ENCODE measurements at regions not wholly inside any gene's neighbourhood (a gene's known extent, or its start where the extent isn't known, plus 50 kb on each side); places are given as distances from the start of the nearest gene placed in this dataset.
"Not testable (repeated sequence)": the region's sequence is repeated elsewhere in the genome, so short reads cannot be mapped to it uniquely, and the experiment has no call there.

DNA sequence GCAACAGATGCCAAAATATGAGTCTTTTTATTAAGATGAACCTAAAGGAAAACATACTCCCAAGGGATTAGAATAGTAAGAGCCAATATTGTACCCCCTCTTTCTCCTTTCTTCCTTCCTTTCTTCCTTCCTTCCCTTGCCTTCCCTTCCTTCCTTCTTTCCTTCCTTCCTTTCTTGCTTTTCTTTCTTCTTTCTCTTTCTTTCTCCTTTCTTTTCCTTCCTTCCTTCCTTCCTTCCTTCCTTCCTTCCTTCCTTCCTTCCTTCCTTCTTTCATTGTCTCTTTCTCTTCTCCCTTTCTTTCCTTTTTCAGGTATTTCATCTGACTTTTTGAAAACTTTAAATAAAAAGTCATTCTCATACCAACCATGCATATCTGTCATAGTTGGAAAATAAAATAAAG is 892.5 kb downstream of the LRFN5 start:
- POLR2A ChIA-PET, result no interaction called here
- FAIRE-seq, result no peak
- no peak for DNase-seq (ENCODE audit: low read depth in 1 of 2, low spot score in 1 of 2)
- Histone ChIP-seq H3K4me3 (no peak overlapping the region), H3K4me2 (no peak overlapping the region), H3K4me1 (no peaks in the 10 kb centered on the region), H3K9me3 (no peaks in the 10 kb centered on the region), H3K27ac (no peak overlapping the region)
- no peak for TF ChIP-seq HOXA7 (CRISPR knock-in tag; IDR thresholded peaks at IDR 0.05)
- ATAC-seq, result no peak
- CTCF ChIA-PET, result no interaction called here

DNA sequence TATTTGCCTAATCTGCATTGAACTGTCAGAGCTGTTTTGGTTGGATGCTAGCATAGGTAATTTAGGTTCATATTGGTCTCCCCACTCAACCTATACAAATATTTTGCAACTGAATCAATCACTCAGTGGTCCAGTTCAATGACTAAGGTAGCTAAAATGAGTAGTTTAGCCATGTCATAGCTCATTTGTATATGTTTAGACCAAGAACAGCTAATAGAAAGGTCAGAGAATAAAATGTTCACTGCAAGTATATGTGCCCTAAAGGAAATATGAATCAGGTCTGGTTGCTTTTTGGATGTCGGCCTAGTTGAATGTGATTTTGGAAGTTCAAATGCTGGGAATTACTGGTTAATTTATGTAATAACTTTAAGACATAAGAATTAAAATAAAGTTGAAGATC is 883.9 kb downstream of the LRFN5 start:
- no peak overlapping the region for H3K4me2 ChIP-seq

DNA sequence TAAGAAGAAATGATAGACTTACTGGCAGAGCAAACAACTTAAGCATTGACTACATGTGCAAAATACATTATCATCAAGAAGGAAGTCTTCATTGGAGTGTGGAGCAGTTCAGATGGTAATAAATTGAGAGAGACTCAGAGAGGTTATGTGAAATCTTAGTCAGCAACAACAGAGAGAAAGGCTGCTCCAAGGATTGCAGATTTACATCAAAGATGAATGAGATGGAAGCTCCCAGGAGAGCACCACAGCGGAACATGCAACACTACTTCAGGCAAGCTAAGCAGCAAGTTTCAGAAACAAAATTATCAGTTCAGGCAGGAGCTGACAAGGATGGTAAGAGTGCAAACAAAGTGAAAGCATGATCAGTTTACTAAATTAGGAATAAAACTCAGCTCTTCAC is 882.3 kb downstream of the LRFN5 start:
- H3K4me1 ChIP-seq, result no peaks in the 10 kb centered on the region
- DNase-seq (ENCODE audit: low read depth in 1 of 2, low spot score in 1 of 2) (no peak), FAIRE-seq (no peak), ATAC-seq (no peak)
- H3K4me3 ChIP-seq, result no peak overlapping the region
- no peak overlapping the region for H3K27ac ChIP-seq
- no peaks in the 10 kb centered on the region for H3K9me3 ChIP-seq
- 58% methylated on average over 1 of the region's 1 CpG for WGBS (ENCODE audit: missing lambda C conversion rate)
- POLR2A ChIA-PET, result no interaction called here
- CTCF ChIA-PET, result no interaction called here
- no peak overlapping the region for H3K4me2 ChIP-seq
- TF ChIP-seq CHD2 (IDR thresholded peaks at IDR 0.05; ENCODE audit: low read length, partially characterized antibody) (no peak), HEYL (CRISPR knock-in tag; IDR thresholded peaks at IDR 0.05) (no peak), FOSL2 (IDR thresholded peaks at IDR 0.05) (no peak), FOSL2 (CRISPR knock-in tag; IDR thresholded peaks at IDR 0.05) (no peak), SMC3 (IDR thresholded peaks at IDR 0.05) (no peak), REST (IDR thresholded peaks at IDR 0.05) (no peak), NFE2L2 (conservative IDR thresholded peaks at IDR 0.05; ENCODE audit: low read length) (no peak), KDM1A (IDR thresholded peaks at IDR 0.05; ENCODE audit: low read depth) (no peak), RCOR1 (IDR thresholded peaks at IDR 0.05; ENCODE audit: low read depth, low read length) (no peak), ELK1 (IDR thresholded peaks at IDR 0.05; ENCODE audit: low read depth, low read length) (no peak), TP53 (CRISPR knock-in tag; IDR thresholded peaks at IDR 0.05) (no peak), KDM5A (IDR thresholded peaks at IDR 0.05) (no peak), CEBPB (IDR thresholded peaks at IDR 0.05) (no peak)

More for the DNA sequence above, 883.9 kb downstream of the LRFN5 start:
- CTCF ChIA-PET, result no interaction called here
- 54% methylated on average over 1 of the region's 1 CpG for WGBS (ENCODE audit: missing lambda C conversion rate)
- POLR2A ChIA-PET, result no interaction called here
- no peak for DNase-seq (ENCODE audit: low read depth in 1 of 2, low spot score in 1 of 2)
- Histone ChIP-seq H3K4me1 (no peaks in the 10 kb centered on the region), H3K4me3 (no peak overlapping the region), H3K9me3 (no peaks in the 10 kb centered on the region), H3K27ac (no peak overlapping the region)
- FAIRE-seq, result no peak
- TF ChIP-seq FOSL2 (IDR thresholded peaks at IDR 0.05) (no peak), FOSL2 (CRISPR knock-in tag; IDR thresholded peaks at IDR 0.05) (no peak), HEYL (CRISPR knock-in tag; IDR thresholded peaks at IDR 0.05) (no peak), NPAS2 (CRISPR knock-in tag; IDR thresholded peaks at IDR 0.05; ENCODE audit: borderline replicate concordance) (no peak), NFE2L2 (conservative IDR thresholded peaks at IDR 0.05; ENCODE audit: low read length) (no peak), JUNB (IDR thresholded peaks at IDR 0.05) (no peak), RCOR1 (IDR thresholded peaks at IDR 0.05; ENCODE audit: low read depth, low read length) (no peak), MYC (IDR thresholded peaks at IDR 0.05; ENCODE audit: borderline replicate concordance, low read length) (no peak), EHF (CRISPR knock-in tag; IDR thresholded peaks at IDR 0.05) (no peak), RFX5 (IDR thresholded peaks at IDR 0.05) (no peak), REST (IDR thresholded peaks at IDR 0.05) (no peak), HOXB13 (CRISPR knock-in tag; IDR thresholded peaks at IDR 0.05; ENCODE audit: low read depth) (no peak), FOXS1 (CRISPR knock-in tag; IDR thresholded peaks at IDR 0.05) (no peak), BHLHE40 (IDR thresholded peaks at IDR 0.05; ENCODE audit: low read depth, low read length) (no peak)
- TF ChIP-seq, protein P1, sequence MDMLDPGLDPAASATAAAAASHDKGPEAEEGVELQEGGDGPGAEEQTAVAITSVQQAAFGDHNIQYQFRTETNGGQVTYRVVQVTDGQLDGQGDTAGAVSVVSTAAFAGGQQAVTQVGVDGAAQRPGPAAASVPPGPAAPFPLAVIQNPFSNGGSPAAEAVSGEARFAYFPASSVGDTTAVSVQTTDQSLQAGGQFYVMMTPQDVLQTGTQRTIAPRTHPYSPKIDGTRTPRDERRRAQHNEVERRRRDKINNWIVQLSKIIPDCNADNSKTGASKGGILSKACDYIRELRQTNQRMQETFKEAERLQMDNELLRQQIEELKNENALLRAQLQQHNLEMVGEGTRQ (IDR thresholded peaks at IDR 0.05), result no peak
- ATAC-seq, result no peak

GRCh38 chr14:42482345-42482971 is 875.8 kb downstream of the LRFN5 start:
- H3K27ac ChIP-seq; H3K4me2 ChIP-seq; H3K4me3 ChIP-seq; DNase-seq (ENCODE audit: low read depth in 1 of 2, low spot score in 1 of 2); FAIRE-seq; CTCF ChIA-PET; POLR2A ChIA-PET; H3K4me1 ChIP-seq; H3K9me3 ChIP-seq; ATAC-seq: not testable (repeated sequence)
- 84% methylated on average over 17 of the region's 41 CpGs for WGBS (ENCODE audit: missing lambda C conversion rate)
